Inflammatory macrophage (primary cell): ENCODE measurements at regions not wholly inside any gene's neighbourhood (a gene's known extent, or its start where the extent isn't known, plus 50 kb on each side); places are given as distances from the start of the nearest gene placed in this dataset.

Experiments used
- DNase-seq, 2 donors: peaks; one replicate each; pipeline ENCODE4 v3.0.0-alpha.2; 2020 to 2022

- peak; percentile 23 to 40 for DNase-seq
Measured at GRCh38 chr9:107213080-107213479, 70.0 kb upstream of the RAD23B start.

GRCh38 chr9:107213561-107214028, 69.5 kb upstream of the RAD23B start:
- DNase-seq = peak; percentile 87 to 88

DNA sequence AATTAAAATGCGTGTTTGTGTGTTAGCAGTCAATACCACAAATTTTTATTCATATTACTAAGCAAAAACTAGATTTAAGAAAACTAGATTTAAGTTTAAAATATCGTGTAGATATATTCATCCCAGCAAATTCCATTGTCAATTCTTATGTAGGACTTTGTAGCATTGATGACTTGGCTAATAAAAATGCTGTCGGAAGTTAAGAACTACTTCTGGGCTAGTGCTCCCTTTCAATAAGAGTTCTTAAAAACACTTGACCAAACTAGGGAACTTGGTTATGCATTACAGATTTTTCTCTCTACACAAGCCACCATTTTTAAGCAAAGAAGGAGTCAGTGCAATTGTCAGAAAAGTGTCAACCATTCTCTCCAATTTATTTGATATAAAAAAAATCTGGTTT, 68.7 kb upstream of the RAD23B start:
- no peak for DNase-seq

DNA sequence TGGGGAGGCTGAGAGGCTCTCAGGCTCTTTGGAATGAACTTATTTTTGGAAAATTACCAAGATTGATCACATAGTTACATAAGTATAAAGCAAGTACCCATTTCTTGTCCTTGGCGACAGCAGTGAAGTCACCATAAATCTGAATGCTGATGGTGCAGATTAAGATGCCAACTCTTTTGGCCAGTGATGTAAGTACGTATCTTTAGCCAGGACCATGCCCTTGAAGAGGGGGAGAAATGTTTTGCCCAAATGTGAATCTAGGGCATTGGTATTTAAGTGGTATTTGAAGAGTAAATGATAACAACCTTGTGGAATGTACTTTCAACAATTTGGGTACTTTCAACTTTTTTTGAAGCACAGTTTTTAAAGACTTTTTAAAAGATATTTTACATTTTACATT, 68.2 kb upstream of the RAD23B start:
- DNase-seq = no peak

DNA sequence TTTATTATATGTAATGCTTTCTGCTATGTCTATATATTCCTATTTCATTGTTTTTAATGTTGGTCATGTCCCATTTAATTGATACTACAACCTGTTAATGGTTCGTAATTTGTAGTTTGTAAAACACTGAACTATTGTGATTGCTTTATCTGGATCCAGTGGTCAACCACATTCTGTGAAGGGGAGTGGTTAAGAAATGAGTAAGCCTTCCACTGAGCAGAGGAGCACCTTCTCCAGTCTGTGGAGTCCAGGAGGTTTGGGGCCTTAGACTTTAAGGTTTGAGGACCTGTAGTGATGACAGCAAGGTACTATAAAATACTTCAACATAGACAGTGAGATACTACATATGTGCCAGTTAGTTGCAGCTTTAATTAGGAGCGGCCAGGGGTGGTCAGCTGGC, 67.7 kb upstream of the RAD23B start:
- DNase-seq = no peak

DNA sequence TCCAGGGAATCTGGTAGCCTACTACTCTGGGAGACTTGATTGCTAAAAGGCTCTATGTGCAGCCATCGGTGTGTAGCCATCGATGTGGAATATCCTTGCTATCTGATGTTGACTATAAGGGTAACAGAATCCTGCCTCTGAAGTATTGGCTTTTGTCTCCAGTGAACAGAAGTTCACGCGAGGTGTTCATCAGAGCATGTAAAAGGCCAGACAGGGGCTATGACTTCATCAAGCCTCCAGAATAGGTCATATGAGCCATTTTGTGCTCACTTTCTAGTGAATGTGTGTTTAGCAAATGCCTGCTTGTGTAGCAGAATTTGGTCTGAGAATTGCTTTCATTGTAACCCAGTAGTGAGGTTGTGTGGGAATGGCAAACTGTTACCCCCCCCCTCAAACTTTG, 66.8 kb upstream of the RAD23B start:
- peak in 1 of 2 donors; percentile 8 for DNase-seq

- DNase-seq = peak; percentile 49 to 55
Measured at GRCh38 chr9:107218829-107219485, 64.1 kb upstream of the RAD23B start.

DNA sequence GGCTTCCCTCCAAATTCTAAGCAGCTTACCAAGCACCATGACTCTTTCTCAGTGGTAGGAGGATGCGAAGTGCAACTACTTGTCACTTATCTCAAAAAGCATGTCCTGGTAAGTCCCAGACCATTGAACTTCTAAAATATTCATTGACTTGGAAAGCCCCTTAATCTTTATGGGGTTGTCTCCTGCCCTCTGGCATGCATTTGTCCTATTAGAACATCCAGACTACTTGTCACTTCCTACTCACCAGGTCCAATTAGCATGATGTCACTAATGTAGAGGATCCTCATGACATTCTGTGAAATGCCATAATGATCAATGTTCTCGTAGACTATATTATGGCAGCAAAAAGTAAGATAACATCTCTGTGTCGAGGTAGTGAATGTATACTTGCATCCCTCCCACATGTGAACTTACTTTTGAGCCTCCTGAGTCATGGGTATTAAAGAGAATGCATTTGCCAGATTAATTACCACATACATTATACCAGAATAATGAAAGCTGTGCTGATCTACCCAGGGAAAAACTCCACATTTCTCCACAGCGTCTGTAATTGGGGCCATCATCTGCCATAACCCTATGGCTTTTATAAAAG, 63.5 kb upstream of the RAD23B start:
- DNase-seq = no peak

GRCh38 chr9:107221321-107221720, 61.8 kb upstream of the RAD23B start:
- DNase-seq = no peak

- DNase-seq = no peak
Measured at GRCh38 chr9:107222020-107222522, 61.0 kb upstream of the RAD23B start.

DNA sequence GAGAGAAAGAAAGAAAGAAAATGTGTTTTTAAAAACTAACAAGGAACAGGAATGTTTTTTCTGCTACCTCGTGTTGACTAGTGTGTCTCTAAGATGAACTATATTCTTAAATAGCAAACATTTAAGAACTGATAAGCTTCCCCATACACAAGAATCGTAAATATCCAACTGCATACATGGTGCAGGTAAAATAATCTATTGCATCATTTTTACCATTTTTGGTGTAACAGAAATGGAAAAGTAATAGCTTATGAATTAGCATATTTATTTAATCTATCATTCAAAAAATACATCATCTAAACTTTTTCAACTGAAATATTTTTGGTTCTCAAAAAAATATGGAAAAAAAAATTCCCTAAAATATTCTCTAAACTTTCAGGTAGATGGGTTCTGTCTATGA, 59.7 kb upstream of the RAD23B start:
- DNase-seq = no peak

- no peak for DNase-seq
Measured at GRCh38 chr9:107224252-107224651, 58.8 kb upstream of the RAD23B start.

GRCh38 chr9:107226421-107226820, 56.7 kb upstream of the RAD23B start:
- peak; percentile 45 to 63 for DNase-seq

- DNase-seq = no peak
Measured at GRCh38 chr9:107227774-107228173, 55.3 kb upstream of the RAD23B start.

GRCh38 chr9:107228496-107229039, 54.5 kb upstream of the RAD23B start:
- no peak for DNase-seq

GRCh38 chr9:107229241-107229741, 53.8 kb upstream of the RAD23B start:
- DNase-seq = no peak
